Endometrium (tissue), 2 donors: ENCODE measurements at regions not wholly inside any gene's neighbourhood (a gene's known extent, or its start where the extent isn't known, plus 50 kb on each side); places are given as distances from the start of the nearest gene placed in this dataset.
"Not testable (repeated sequence)": the region's sequence is repeated elsewhere in the genome, so short reads cannot be mapped to it uniquely, and the experiment has no call there.

Source experiments
- FAIRE-seq: peaks from 2 replicates; lab custom pipeline; 2012; peaks lifted over from hg19 to GRCh38; lab: Jason Lieb, UNC
- donor health status: control.
- donor health status: control.

GRCh38 chr14:97148021-97148420 is 350.8 kb downstream of the VRK1 start:
- not testable (repeated sequence) for FAIRE-seq

GRCh38 chr14:97149775-97150174 is 352.6 kb downstream of the VRK1 start:
- no peak for FAIRE-seq

GRCh38 chr14:97153527-97153926 is 356.3 kb downstream of the VRK1 start:
- no peak for FAIRE-seq

- FAIRE-seq = no peak
Observed at GRCh38 chr14:97155320-97155719, 358.1 kb downstream of the VRK1 start.

GRCh38 chr14:97155814-97156213 is 358.6 kb downstream of the VRK1 start:
- no peak for FAIRE-seq

GRCh38 chr14:97156705-97157104 is 359.5 kb downstream of the VRK1 start:
- no peak for FAIRE-seq

GRCh38 chr14:97158102-97158501 is 360.9 kb downstream of the VRK1 start:
- no peak for FAIRE-seq

GRCh38 chr14:97159124-97159523 is 361.9 kb downstream of the VRK1 start:
- no peak for FAIRE-seq

- no peak for FAIRE-seq
Observed at GRCh38 chr14:97162621-97163020, 365.4 kb downstream of the VRK1 start.

- FAIRE-seq = no peak
Observed at GRCh38 chr14:97164021-97164420, 366.8 kb downstream of the VRK1 start.

GRCh38 chr14:97166497-97166896 is 369.3 kb downstream of the VRK1 start:
- FAIRE-seq = no peak

GRCh38 chr14:97167577-97167976 is 370.4 kb downstream of the VRK1 start:
- FAIRE-seq = not testable (repeated sequence)

- FAIRE-seq = no peak
Observed at GRCh38 chr14:97172644-97173043, 375.5 kb downstream of the VRK1 start.

- no peak for FAIRE-seq
Observed at GRCh38 chr14:97177016-97177415, 379.8 kb downstream of the VRK1 start.

- FAIRE-seq = no peak
Observed at GRCh38 chr14:97177635-97178034, 380.5 kb downstream of the VRK1 start.

GRCh38 chr14:97178781-97179180 is 381.6 kb downstream of the VRK1 start:
- no peak for FAIRE-seq

GRCh38 chr14:97179573-97179972 is 382.4 kb downstream of the VRK1 start:
- no peak for FAIRE-seq

GRCh38 chr14:97180304-97181200 is 383.4 kb downstream of the VRK1 start:
- FAIRE-seq = no peak

GRCh38 chr14:97185186-97185585 is 388.0 kb downstream of the VRK1 start:
- no peak for FAIRE-seq

GRCh38 chr14:97187916-97188315 is 390.7 kb downstream of the VRK1 start:
- no peak for FAIRE-seq

GRCh38 chr14:97196336-97196735 is 399.2 kb downstream of the VRK1 start:
- FAIRE-seq = no peak

GRCh38 chr14:97198813-97199212 is 401.6 kb downstream of the VRK1 start:
- no peak for FAIRE-seq

GRCh38 chr14:97200245-97200644 is 403.1 kb downstream of the VRK1 start:
- no peak for FAIRE-seq

- FAIRE-seq = no peak
Observed at GRCh38 chr14:97206916-97207315, 409.7 kb downstream of the VRK1 start.
